Suppressor macrophage treated with lipopolysaccharide for 4 hours (primary cell): ENCODE measurements at regions not wholly inside any gene's neighbourhood (a gene's known extent, or its start where the extent isn't known, plus 50 kb on each side); places are given as distances from the start of the nearest gene placed in this dataset.
"Not testable (repeated sequence)": the region's sequence is repeated elsewhere in the genome, so short reads cannot be mapped to it uniquely, and the experiment has no call there.

Source experiments
- DNase-seq: peaks from one replicate; pipeline ENCODE4 v3.0.0-alpha.2; 2020

DNA sequence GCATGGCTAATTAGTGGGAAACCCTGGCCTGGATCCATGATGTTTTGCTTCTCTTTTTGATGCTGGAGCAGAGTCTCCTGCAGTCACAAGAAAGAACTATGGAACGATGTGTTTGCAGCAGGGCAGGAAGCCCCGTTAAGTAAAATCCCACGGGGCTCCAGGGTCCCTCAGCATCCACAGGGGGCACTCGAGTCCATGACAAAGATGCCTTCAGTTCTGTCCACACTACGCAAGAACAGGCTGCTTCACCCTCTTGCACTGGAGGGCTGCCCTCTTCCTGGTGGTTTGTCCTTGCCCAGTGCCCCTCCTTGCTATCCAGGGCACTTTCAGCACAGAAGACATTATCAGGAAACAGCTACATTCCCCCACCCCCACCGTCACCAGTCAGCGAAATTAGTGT lies 196.9 kb downstream of the POTED start:
- DNase-seq, result not testable (repeated sequence)

DNA sequence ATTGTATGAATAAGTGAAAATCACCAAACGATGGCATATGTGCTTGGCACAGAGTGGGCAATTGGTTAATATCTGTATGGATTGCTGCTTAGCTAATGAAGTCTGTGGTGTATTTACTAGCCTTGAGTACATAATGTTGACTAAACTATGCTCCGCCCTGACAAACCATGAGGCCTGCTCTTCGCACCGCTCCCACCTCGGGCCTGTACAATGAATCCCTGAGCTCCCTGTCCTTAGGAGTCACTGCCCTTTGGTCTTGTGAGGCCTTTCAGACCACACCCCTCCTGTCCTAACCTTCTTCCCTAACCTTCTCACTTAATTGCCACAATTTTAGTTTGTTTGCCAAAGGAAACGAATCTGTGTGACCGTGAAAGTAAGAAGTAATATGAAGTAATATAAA lies 193.2 kb downstream of the POTED start:
- not testable (repeated sequence) for DNase-seq
